ACC112 (cell line): ENCODE measurements at regions not wholly inside any gene's neighbourhood (a gene's known extent, or its start where the extent isn't known, plus 50 kb on each side); places are given as distances from the start of the nearest gene placed in this dataset.
A peak's percentile ranks its signal among the peaks of the same experiment; 100 is the strongest.

ENCODE experiments used
- H2AFZ ChIP-seq: fragments of 200-600 bp; sonication (generic); one replicate; pipeline ENCODE4 v1.6.0; 2017; ENCODE audit warnings: antibody characterized with exemption, low read length; ENCODE audit not compliant: unreplicated experiment
- H3K27ac ChIP-seq: fragments of 200-600 bp; sonication (generic); 2 replicates; pipeline ENCODE4 v1.5.1; 2014; ENCODE audit warnings: low read depth, mild to moderate bottlenecking, antibody characterized with exemption, low read length, moderate library complexity
- H3K27me3 ChIP-seq: fragments of 200-600 bp; sonication (generic); 2 replicates; pipeline ENCODE4 v1.6.1; 2014; ENCODE audit warnings: mild to moderate bottlenecking, antibody characterized with exemption, low read length, moderate library complexity, mixed read lengths; ENCODE audit not compliant: insufficient read depth
- H3K36me3 ChIP-seq: fragments of 200-600 bp; sonication (generic); 2 replicates; pipeline ENCODE4 v1.6.1; 2016; ENCODE audit warnings: mild to moderate bottlenecking, antibody characterized with exemption, low read length, moderate library complexity, mixed read lengths; ENCODE audit not compliant: insufficient read depth
- H3K4me1 ChIP-seq: fragments of 200-600 bp; sonication (generic); one replicate; pipeline ENCODE4 v1.6.1; 2016; ENCODE audit warnings: low read length, mixed read lengths; ENCODE audit not compliant: insufficient read depth, unreplicated experiment, control insufficient read depth
- H3K4me3 ChIP-seq: fragments of 200-600 bp; sonication (generic); 2 replicates; pipeline ENCODE4 v1.5.1; 2014; ENCODE audit warnings: mild to moderate bottlenecking, low read depth, low read length
- H3K79me2 ChIP-seq: fragments of 200-600 bp; sonication (generic); one replicate; pipeline ENCODE4 v1.6.0; 2016; ENCODE audit warnings: low read length; ENCODE audit not compliant: control insufficient read depth, unreplicated experiment, insufficient read depth

GRCh38 chr1:198082576-198082975 is 74.2 kb upstream of the NEK7 start:
- H3K27ac ChIP-seq, result no peak overlapping the region
- H3K27me3 ChIP-seq, result no peaks in the 10 kb centered on the region
- no peak overlapping the region for H3K4me3 ChIP-seq
- H3K36me3 ChIP-seq, result no peaks in the 10 kb centered on the region
- no peak overlapping the region for H2AFZ ChIP-seq
- H3K4me1 ChIP-seq, result no peaks in the 10 kb centered on the region
- no peaks in the 10 kb centered on the region for H3K79me2 ChIP-seq

- Histone ChIP-seq H2AFZ (no peak overlapping the region), H3K79me2 (no peaks in the 10 kb centered on the region), H3K4me1 (no peaks in the 10 kb centered on the region), H3K4me3 (no peak overlapping the region), H3K27me3 (no peaks in the 10 kb centered on the region), H3K27ac (no peak overlapping the region), H3K36me3 (no peaks in the 10 kb centered on the region)
Observed at GRCh38 chr1:198083549-198083948, 73.2 kb upstream of the NEK7 start.

- H3K79me2 ChIP-seq, result no peaks in the 10 kb centered on the region
- no peaks in the 10 kb centered on the region for H3K27me3 ChIP-seq
- H3K27ac ChIP-seq, result no peak overlapping the region
- H2AFZ ChIP-seq, result no peak overlapping the region
- H3K4me3 ChIP-seq, result no peak overlapping the region
- no peaks in the 10 kb centered on the region for H3K36me3 ChIP-seq
- H3K4me1 ChIP-seq, result no peaks in the 10 kb centered on the region
Observed at GRCh38 chr1:198084241-198084908, 72.4 kb upstream of the NEK7 start.

- Histone ChIP-seq H3K79me2 (no peaks in the 10 kb centered on the region), H3K27me3 (no peaks in the 10 kb centered on the region), H3K4me1 (no peaks in the 10 kb centered on the region), H3K36me3 (no peaks in the 10 kb centered on the region), H2AFZ (no peak overlapping the region), H3K4me3 (no peak overlapping the region), H3K27ac (no peak overlapping the region)
Observed at GRCh38 chr1:198086051-198086745, 70.6 kb upstream of the NEK7 start.

- H2AFZ ChIP-seq, result no peak overlapping the region
Observed at GRCh38 chr1:198087831-198088230, 69.0 kb upstream of the NEK7 start.

GRCh38 chr1:198088360-198089071 is 68.3 kb upstream of the NEK7 start:
- Histone ChIP-seq H3K27me3 (no peaks in the 10 kb centered on the region), H3K27ac (peak overlapping the region; percentile 49), H2AFZ (peak overlapping the region; percentile 60), H3K4me1 (no peaks in the 10 kb centered on the region), H3K4me3 (peak overlapping the region; percentile 64), H3K36me3 (no peaks in the 10 kb centered on the region), H3K79me2 (no peaks in the 10 kb centered on the region)

More at GRCh38 chr1:198087831-198088230, 69.0 kb upstream of the NEK7 start:
- H3K4me3 ChIP-seq, result no peak overlapping the region
- no peaks in the 10 kb centered on the region for H3K79me2 ChIP-seq
- H3K36me3 ChIP-seq, result no peaks in the 10 kb centered on the region
- H3K27me3 ChIP-seq, result no peaks in the 10 kb centered on the region
- H3K27ac ChIP-seq, result no peak overlapping the region
- H3K4me1 ChIP-seq, result no peaks in the 10 kb centered on the region

GRCh38 chr1:198096390-198096789 is 60.4 kb upstream of the NEK7 start:
- H3K4me3 ChIP-seq, result no peak overlapping the region
- H3K27ac ChIP-seq, result no peak overlapping the region
- H2AFZ ChIP-seq, result no peak overlapping the region
- H3K27me3 ChIP-seq, result no peaks in the 10 kb centered on the region
- no peaks in the 10 kb centered on the region for H3K4me1 ChIP-seq
- no peaks in the 10 kb centered on the region for H3K36me3 ChIP-seq
- no peaks in the 10 kb centered on the region for H3K79me2 ChIP-seq

GRCh38 chr1:198099755-198100154 is 57.0 kb upstream of the NEK7 start:
- Histone ChIP-seq H2AFZ (no peak overlapping the region), H3K79me2 (no peaks in the 10 kb centered on the region), H3K36me3 (no peaks in the 10 kb centered on the region), H3K27ac (no peak overlapping the region), H3K4me3 (no peak overlapping the region), H3K27me3 (no peaks in the 10 kb centered on the region), H3K4me1 (peaks cover 8% of the 10 kb centered on the region)

- Histone ChIP-seq H3K4me3 (peak overlapping the region; percentile 36; the same call in 1 of the 2 replicates), H3K36me3 (no peaks in the 10 kb centered on the region), H3K27me3 (no peaks in the 10 kb centered on the region), H2AFZ (peak overlapping the region; percentile 16), H3K79me2 (no peaks in the 10 kb centered on the region), H3K27ac (peak overlapping the region; percentile 44), H3K4me1 (peaks cover 8% of the 10 kb centered on the region)
Observed at GRCh38 chr1:198101716-198102453, 54.9 kb upstream of the NEK7 start.

GRCh38 chr1:198102454-198102827 is 54.4 kb upstream of the NEK7 start:
- Histone ChIP-seq H3K36me3 (no peaks in the 10 kb centered on the region), H3K4me1 (peaks cover 12% of the 10 kb centered on the region), H3K27me3 (no peaks in the 10 kb centered on the region), H3K27ac (peak overlapping the region; percentile 44), H3K79me2 (no peaks in the 10 kb centered on the region), H2AFZ (peak overlapping the region; percentile 16), H3K4me3 (peak overlapping the region; percentile 36; the same call in 1 of the 2 replicates)
